ENCODE measurements at regions not wholly inside any gene's neighbourhood (a gene's known extent, or its start where the extent isn't known, plus 50 kb on each side); places are given as distances from the start of the nearest gene placed in this dataset.

DNA sequence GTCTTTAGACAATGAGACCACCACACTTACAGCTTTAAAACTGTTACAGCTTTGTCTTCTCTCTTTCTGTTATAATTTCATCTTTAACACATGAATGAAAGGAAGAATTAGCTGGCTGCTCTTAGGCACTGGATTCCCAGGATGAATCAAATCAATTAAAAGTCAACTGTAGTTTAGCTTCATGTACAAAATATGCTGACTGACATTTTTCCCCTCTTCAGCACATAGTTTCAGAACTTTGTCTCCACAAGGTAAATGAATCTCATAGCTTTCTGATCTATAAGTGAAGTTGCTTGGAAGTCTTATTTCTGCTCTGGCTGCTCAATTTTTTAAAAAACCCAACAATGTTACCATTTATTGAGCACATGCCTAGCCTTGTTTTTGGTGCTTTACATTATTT lies 293.8 kb downstream of the GRIN2B start:
- CTCF ChIA-PET, result no interaction called here

More for the DNA sequence above, 293.8 kb downstream of the GRIN2B start:
- Histone ChIP-seq H3K27ac (ENCODE audit: low read depth in 2 of 2, low read length in 1 of 2) (no peak overlapping the region), H3K36me3 (replicated peaks in 1 of 2; ENCODE audit: control insufficient read depth in 1 of 2, insufficient read depth in 2 of 2, low read length in 1 of 2) (no peaks in the 10 kb centered on the region), H3K27me3 (ENCODE audit: insufficient read depth) (no peaks in the 10 kb centered on the region), H3K9ac (no peak overlapping the region), H3K9me2 (no peaks in the 10 kb centered on the region), H3K9me3 (no peaks in the 10 kb centered on the region), H3K4me3 (ENCODE audit: low read depth in 2 of 2, low read length in 1 of 2) (no peak overlapping the region), H3K79me2 (ENCODE audit: insufficient read depth) (no peaks in the 10 kb centered on the region), H4K20me1 (ENCODE audit: insufficient read depth) (no peaks in the 10 kb centered on the region), H2AFZ (ENCODE audit: low read depth) (no peak overlapping the region), H3F3A (replicated peaks; ENCODE audit: insufficient read depth) (no peaks in the 10 kb centered on the region), H3K4me1 (ENCODE audit: control insufficient read depth in 1 of 2, insufficient read depth in 2 of 2, low read depth in 1 of 2, low read length in 1 of 2) (no peaks in the 10 kb centered on the region), H3K4me2 (no peak overlapping the region)
- no peak for DNase-seq
- POLR2A ChIA-PET, result no interaction called here
- no peak for TF ChIP-seq NFIC (IDR thresholded peaks at IDR 0.05; ENCODE audit: borderline replicate concordance)
- TF ChIP-seq RAD21 (IDR thresholded peaks at IDR 0.05; ENCODE audit: low read length), result no peak
- TF ChIP-seq NRF1 (IDR thresholded peaks at IDR 0.05; ENCODE audit: low read depth, low read length), result no peak
- no peak for TF ChIP-seq MXI1 (IDR thresholded peaks at IDR 0.05; ENCODE audit: low read depth, low read length)
- no peak for TF ChIP-seq EP300 (IDR thresholded peaks at IDR 0.05; ENCODE audit: borderline replicate concordance in 1 of 2, low read depth in 1 of 2, low read length in 1 of 2)
- TF ChIP-seq CHD2 (IDR thresholded peaks at IDR 0.05; ENCODE audit: low read length, partially characterized antibody), result no peak
- no peak for TF ChIP-seq TEAD4 (IDR thresholded peaks at IDR 0.05; ENCODE audit: borderline replicate concordance, insufficient read depth)
- TF ChIP-seq, protein P1, sequence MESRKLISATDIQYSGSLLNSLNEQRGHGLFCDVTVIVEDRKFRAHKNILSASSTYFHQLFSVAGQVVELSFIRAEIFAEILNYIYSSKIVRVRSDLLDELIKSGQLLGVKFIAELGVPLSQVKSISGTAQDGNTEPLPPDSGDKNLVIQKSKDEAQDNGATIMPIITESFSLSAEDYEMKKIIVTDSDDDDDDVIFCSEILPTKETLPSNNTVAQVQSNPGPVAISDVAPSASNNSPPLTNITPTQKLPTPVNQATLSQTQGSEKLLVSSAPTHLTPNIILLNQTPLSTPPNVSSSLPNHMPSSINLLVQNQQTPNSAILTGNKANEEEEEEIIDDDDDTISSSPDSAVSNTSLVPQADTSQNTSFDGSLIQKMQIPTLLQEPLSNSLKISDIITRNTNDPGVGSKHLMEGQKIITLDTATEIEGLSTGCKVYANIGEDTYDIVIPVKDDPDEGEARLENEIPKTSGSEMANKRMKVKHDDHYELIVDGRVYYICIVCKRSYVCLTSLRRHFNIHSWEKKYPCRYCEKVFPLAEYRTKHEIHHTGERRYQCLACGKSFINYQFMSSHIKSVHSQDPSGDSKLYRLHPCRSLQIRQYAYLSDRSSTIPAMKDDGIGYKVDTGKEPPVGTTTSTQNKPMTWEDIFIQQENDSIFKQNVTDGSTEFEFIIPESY (IDR thresholded peaks at IDR 0.05; ENCODE audit: borderline replicate concordance, low read depth), result no peak
- TF ChIP-seq, protein P2, sequence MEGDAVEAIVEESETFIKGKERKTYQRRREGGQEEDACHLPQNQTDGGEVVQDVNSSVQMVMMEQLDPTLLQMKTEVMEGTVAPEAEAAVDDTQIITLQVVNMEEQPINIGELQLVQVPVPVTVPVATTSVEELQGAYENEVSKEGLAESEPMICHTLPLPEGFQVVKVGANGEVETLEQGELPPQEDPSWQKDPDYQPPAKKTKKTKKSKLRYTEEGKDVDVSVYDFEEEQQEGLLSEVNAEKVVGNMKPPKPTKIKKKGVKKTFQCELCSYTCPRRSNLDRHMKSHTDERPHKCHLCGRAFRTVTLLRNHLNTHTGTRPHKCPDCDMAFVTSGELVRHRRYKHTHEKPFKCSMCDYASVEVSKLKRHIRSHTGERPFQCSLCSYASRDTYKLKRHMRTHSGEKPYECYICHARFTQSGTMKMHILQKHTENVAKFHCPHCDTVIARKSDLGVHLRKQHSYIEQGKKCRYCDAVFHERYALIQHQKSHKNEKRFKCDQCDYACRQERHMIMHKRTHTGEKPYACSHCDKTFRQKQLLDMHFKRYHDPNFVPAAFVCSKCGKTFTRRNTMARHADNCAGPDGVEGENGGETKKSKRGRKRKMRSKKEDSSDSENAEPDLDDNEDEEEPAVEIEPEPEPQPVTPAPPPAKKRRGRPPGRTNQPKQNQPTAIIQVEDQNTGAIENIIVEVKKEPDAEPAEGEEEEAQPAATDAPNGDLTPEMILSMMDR (IDR thresholded peaks at IDR 0.05), result no peak
- TF ChIP-seq, protein P3, sequence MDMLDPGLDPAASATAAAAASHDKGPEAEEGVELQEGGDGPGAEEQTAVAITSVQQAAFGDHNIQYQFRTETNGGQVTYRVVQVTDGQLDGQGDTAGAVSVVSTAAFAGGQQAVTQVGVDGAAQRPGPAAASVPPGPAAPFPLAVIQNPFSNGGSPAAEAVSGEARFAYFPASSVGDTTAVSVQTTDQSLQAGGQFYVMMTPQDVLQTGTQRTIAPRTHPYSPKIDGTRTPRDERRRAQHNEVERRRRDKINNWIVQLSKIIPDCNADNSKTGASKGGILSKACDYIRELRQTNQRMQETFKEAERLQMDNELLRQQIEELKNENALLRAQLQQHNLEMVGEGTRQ (IDR thresholded peaks at IDR 0.05; ENCODE audit: borderline replicate concordance, low read depth, low read length), result no peak
- TF ChIP-seq, protein P4, sequence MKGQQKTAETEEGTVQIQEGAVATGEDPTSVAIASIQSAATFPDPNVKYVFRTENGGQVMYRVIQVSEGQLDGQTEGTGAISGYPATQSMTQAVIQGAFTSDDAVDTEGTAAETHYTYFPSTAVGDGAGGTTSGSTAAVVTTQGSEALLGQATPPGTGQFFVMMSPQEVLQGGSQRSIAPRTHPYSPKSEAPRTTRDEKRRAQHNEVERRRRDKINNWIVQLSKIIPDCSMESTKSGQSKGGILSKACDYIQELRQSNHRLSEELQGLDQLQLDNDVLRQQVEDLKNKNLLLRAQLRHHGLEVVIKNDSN (IDR thresholded peaks at IDR 0.05; ENCODE audit: borderline replicate concordance, low read depth), result no peak
- TF ChIP-seq RFX5 (IDR thresholded peaks at IDR 0.05; ENCODE audit: low read length), result no peak
- no peak for TF ChIP-seq ELF1 (IDR thresholded peaks at IDR 0.05)
- TF ChIP-seq FOXJ3 (CRISPR knock-in tag; IDR thresholded peaks at IDR 0.05), result no peak
- TF ChIP-seq FOXM1 (IDR thresholded peaks at IDR 0.05; ENCODE audit: low read depth), result no peak
- TF ChIP-seq MEF2A (IDR thresholded peaks at IDR 0.05; ENCODE audit: borderline replicate concordance, low read depth), result no peak
- no peak for TF ChIP-seq RXRA (IDR thresholded peaks at IDR 0.05; ENCODE audit: borderline replicate concordance, low read depth)
- no peak for TF ChIP-seq SIN3A (IDR thresholded peaks at IDR 0.05; ENCODE audit: borderline replicate concordance, low read depth, low read length)
- TF ChIP-seq, protein P5, sequence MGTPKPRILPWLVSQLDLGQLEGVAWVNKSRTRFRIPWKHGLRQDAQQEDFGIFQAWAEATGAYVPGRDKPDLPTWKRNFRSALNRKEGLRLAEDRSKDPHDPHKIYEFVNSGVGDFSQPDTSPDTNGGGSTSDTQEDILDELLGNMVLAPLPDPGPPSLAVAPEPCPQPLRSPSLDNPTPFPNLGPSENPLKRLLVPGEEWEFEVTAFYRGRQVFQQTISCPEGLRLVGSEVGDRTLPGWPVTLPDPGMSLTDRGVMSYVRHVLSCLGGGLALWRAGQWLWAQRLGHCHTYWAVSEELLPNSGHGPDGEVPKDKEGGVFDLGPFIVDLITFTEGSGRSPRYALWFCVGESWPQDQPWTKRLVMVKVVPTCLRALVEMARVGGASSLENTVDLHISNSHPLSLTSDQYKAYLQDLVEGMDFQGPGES (IDR thresholded peaks at IDR 0.05; ENCODE audit: low read depth, low read length), result no peak

Data from SK-N-SH (cell line).